Ishikawa (cell line): ENCODE measurements at regions not wholly inside any gene's neighbourhood (a gene's known extent, or its start where the extent isn't known, plus 50 kb on each side); places are given as distances from the start of the nearest gene placed in this dataset.

ENCODE experiments used
- CEBPB ChIP-seq: IDR thresholded peaks from 2 replicates; pipeline ENCODE4 v1.6.1; 2012
- CREB1 ChIP-seq: IDR thresholded peaks from 2 replicates; pipeline ENCODE4 v1.6.1; 2012; ENCODE audit warnings: low read depth
- EGR1 ChIP-seq: IDR thresholded peaks from 2 replicates; pipeline ENCODE4 v1.6.1; 2012
- EP300 ChIP-seq: IDR thresholded peaks from 2 replicates; pipeline ENCODE4 v1.6.1; 2012; ENCODE audit warnings: borderline replicate concordance
- FOXM1 ChIP-seq: IDR thresholded peaks from 2 replicates; pipeline ENCODE4 v1.6.1; 2012; ENCODE audit warnings: low read depth, borderline replicate concordance
- NFIC ChIP-seq: IDR thresholded peaks from 2 replicates; pipeline ENCODE4 v1.6.1; 2012
- RAD21 ChIP-seq: IDR thresholded peaks from 2 replicates; pipeline ENCODE4 v1.6.1; 2012; ENCODE audit warnings: low read depth
- REST ChIP-seq: IDR thresholded peaks from 2 replicates; pipeline ENCODE4 v1.6.1; 2012; ENCODE audit warnings: low read depth, mild to moderate bottlenecking
- TAF1 ChIP-seq: IDR thresholded peaks from 2 replicates; pipeline ENCODE4 v1.6.1; 2012; ENCODE audit warnings: low read depth, mild to moderate bottlenecking
- TCF12 ChIP-seq: IDR thresholded peaks from 2 replicates; pipeline ENCODE4 v1.6.1; 2012; ENCODE audit warnings: low read depth
- TEAD4 ChIP-seq: IDR thresholded peaks from 2 replicates; pipeline ENCODE4 v1.6.1; 2012
- YY1 ChIP-seq: IDR thresholded peaks from 2 replicates; pipeline ENCODE4 v1.6.1; 2012; ENCODE audit warnings: low read depth
- ZBTB7A ChIP-seq: IDR thresholded peaks from 2 replicates; pipeline ENCODE4 v1.6.1; 2012; ENCODE audit warnings: low read depth
- TF ChIP-seq, protein P1 (sequence below): IDR thresholded peaks from 2 replicates; pipeline ENCODE4 v1.6.1; 2012

GRCh38 chr10:131682271-131682962, 218.4 kb upstream of the PPP2R2D start:
- TF ChIP-seq YY1 (no peak), ZBTB7A (no peak), EP300 (no peak), CEBPB (no peak), REST (no peak), TEAD4 (no peak), RAD21 (no peak), NFIC (no peak), TCF12 (no peak), TAF1 (no peak)
- TF ChIP-seq, protein P1, sequence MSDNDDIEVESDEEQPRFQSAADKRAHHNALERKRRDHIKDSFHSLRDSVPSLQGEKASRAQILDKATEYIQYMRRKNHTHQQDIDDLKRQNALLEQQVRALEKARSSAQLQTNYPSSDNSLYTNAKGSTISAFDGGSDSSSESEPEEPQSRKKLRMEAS: no peak

GRCh38 chr10:131683281-131683861, 217.4 kb upstream of the PPP2R2D start:
- TF ChIP-seq REST (no peak), YY1 (no peak), CREB1 (no peak), EP300 (no peak), TAF1 (no peak), TEAD4 (no peak), FOXM1 (no peak), CEBPB (no peak), RAD21 (no peak), EGR1 (no peak), TCF12 (no peak), NFIC (no peak)
- TF ChIP-seq, protein P1: no peak

- TF ChIP-seq EGR1 (no peak), REST (no peak), ZBTB7A (no peak), TEAD4 (no peak)
These were observed 216.9 kb upstream of the PPP2R2D start for GRCh38 chr10:131683941-131684340.

- TF ChIP-seq RAD21: no peak
- TF ChIP-seq TAF1: no peak
- no peak for TF ChIP-seq EGR1
- TF ChIP-seq NFIC: no peak
- no peak for TF ChIP-seq YY1
- no peak for TF ChIP-seq CEBPB
- TF ChIP-seq REST: no peak
- TF ChIP-seq CREB1: no peak
- no peak for TF ChIP-seq TEAD4
- no peak for TF ChIP-seq FOXM1
These were observed 215.8 kb upstream of the PPP2R2D start for GRCh38 chr10:131685007-131685406.
